ENCODE measurements at regions not wholly inside any gene's neighbourhood (a gene's known extent, or its start where the extent isn't known, plus 50 kb on each side); places are given as distances from the start of the nearest gene placed in this dataset.
"Not testable (repeated sequence)": the region's sequence is repeated elsewhere in the genome, so short reads cannot be mapped to it uniquely, and the experiment has no call there.

- H3K4me1 ChIP-seq (ENCODE audit: insufficient read depth, low read length) = no peaks in the 10 kb centered on the region
- H3K27me3 ChIP-seq (ENCODE audit: control insufficient read depth in 1 of 2, insufficient read depth in 2 of 2, low read length in 2 of 2) = no peaks in the 10 kb centered on the region
- ChIA-PET CTCF (ENCODE audit: low intra/inter-chr PET ratio, low total read pairs) (no interaction called here), POLR2A (no interaction called here)
- peaks cover 60% of the 10 kb centered on the region for H3K9me3 ChIP-seq (ENCODE audit: low read length)
- in situ Hi-C loops (cut with HindIII; ENCODE audit: extremely low pct_ligation_motif_present, low pct_unique_long_range_greater_than_20kb) (no loop called here), intact Hi-C loops (cut with micrococcal nuclease; ENCODE audit: unreplicated experiment) (no loop called here)
- DNase-seq (ENCODE audit: low spot score) (no peak), FAIRE-seq (no peak), ATAC-seq (no peak)
- H3K4me2 ChIP-seq (ENCODE audit: low read depth, low read length) = no peak overlapping the region
- no peaks in the 10 kb centered on the region for H4K20me1 ChIP-seq (ENCODE audit: insufficient read depth, low read length)
- TF ChIP-seq ZNF709 (CRISPR knock-in tag; IDR thresholded peaks at IDR 0.05) (no peak), SRF (IDR thresholded peaks at IDR 0.05; ENCODE audit: low read depth, low read length) (no peak), CTCF (CRISPR knock-in tag; IDR thresholded peaks at IDR 0.05) (no peak)
- H3K9ac ChIP-seq (ENCODE audit: insufficient read depth, low read depth, low read length) = no peak overlapping the region
- WGBS (ENCODE audit: low lambda C conversion rate) = 1% methylated on average over 6 of the region's 6 CpGs
- H3K4me3 ChIP-seq (replicated peaks in 1 of 3; ENCODE audit: insufficient read depth in 1 of 3, low read depth in 2 of 3, low read length in 3 of 3) = no peak overlapping the region
- no peaks in the 10 kb centered on the region for H3K79me2 ChIP-seq (ENCODE audit: insufficient read depth, low read length)
- H3K36me3 ChIP-seq (replicated peaks in 1 of 2; ENCODE audit: control insufficient read depth in 1 of 2, insufficient read depth in 2 of 2, low read length in 2 of 2) = no peaks in the 10 kb centered on the region
- H2AFZ ChIP-seq (ENCODE audit: low read length) = no peak overlapping the region
- H3K27ac ChIP-seq (ENCODE audit: extremely low read length, insufficient read depth, low read length) = no peak overlapping the region
- BruUV-seq (replicated peaks) = no TSS peak
Measured at GRCh38 chr11:38598418-38598817, 2000.4 kb upstream of the RAG2 start.

GRCh38 chr11:38595359-38596016 is 1997.5 kb upstream of the RAG2 start:
- 34% methylated on average over 13 of the region's 13 CpGs for WGBS (ENCODE audit: low lambda C conversion rate)
- H3K4me1 ChIP-seq (ENCODE audit: insufficient read depth, low read length); H3K4me2 ChIP-seq (ENCODE audit: low read depth, low read length); BruUV-seq (replicated peaks); intact Hi-C loops (cut with micrococcal nuclease; ENCODE audit: unreplicated experiment); H3K4me3 ChIP-seq (replicated peaks in 1 of 3; ENCODE audit: insufficient read depth in 1 of 3, low read depth in 2 of 3, low read length in 3 of 3); H4K20me1 ChIP-seq (ENCODE audit: insufficient read depth, low read length); in situ Hi-C loops (cut with HindIII; ENCODE audit: extremely low pct_ligation_motif_present, low pct_unique_long_range_greater_than_20kb); FAIRE-seq; H3K27me3 ChIP-seq (ENCODE audit: control insufficient read depth in 1 of 2, insufficient read depth in 2 of 2, low read length in 2 of 2); H2AFZ ChIP-seq (ENCODE audit: low read length); POLR2A ChIA-PET; H3K27ac ChIP-seq (ENCODE audit: extremely low read length, insufficient read depth, low read length); ATAC-seq; H3K36me3 ChIP-seq (replicated peaks in 1 of 2; ENCODE audit: control insufficient read depth in 1 of 2, insufficient read depth in 2 of 2, low read length in 2 of 2); CTCF ChIA-PET (ENCODE audit: low intra/inter-chr PET ratio, low total read pairs); DNase-seq (ENCODE audit: low spot score); H3K9ac ChIP-seq (ENCODE audit: insufficient read depth, low read depth, low read length); H3K79me2 ChIP-seq (ENCODE audit: insufficient read depth, low read length): not testable (repeated sequence)
- H3K9me3 ChIP-seq (ENCODE audit: low read length) = peaks cover 57% of the 10 kb centered on the region

Measured in HepG2 (cell line).